Upper lobe of right lung (tissue), 1 donor: ENCODE measurements at regions not wholly inside any gene's neighbourhood (a gene's known extent, or its start where the extent isn't known, plus 50 kb on each side); places are given as distances from the start of the nearest gene placed in this dataset.
A peak's percentile ranks its signal among the peaks of the same experiment; 100 is the strongest.

ENCODE experiments used
- ATAC-seq: fragments of 200-7000 bp; cut with Tn5 transposase; one replicate; pipeline ENCODE4 v1.9.1; 2020; ENCODE audit warnings: mild to moderate bottlenecking, moderate library complexity
- DNase-seq: peaks from one replicate; pipeline ENCODE4 v3.0.0-alpha.2; 2020
- H3K27ac ChIP-seq: fragments of 200-600 bp; one replicate; pipeline ENCODE4 v1.8.0; 2022
- H3K27me3 ChIP-seq: fragments of 200-600 bp; one replicate; pipeline ENCODE4 v1.8.0; 2022; ENCODE audit warnings: mild to moderate bottlenecking
- H3K36me3 ChIP-seq: fragments of 200-600 bp; one replicate; pipeline ENCODE4 v1.8.0; 2022
- H3K4me1 ChIP-seq: fragments of 200-600 bp; one replicate; pipeline ENCODE4 v1.8.0; 2022
- H3K4me3 ChIP-seq: fragments of 200-600 bp; one replicate; pipeline ENCODE4 v1.8.0; 2022; ENCODE audit warnings: mild to moderate bottlenecking
- H3K9me3 ChIP-seq: fragments of 200-600 bp; one replicate; pipeline ENCODE4 v1.8.0; 2022
- CTCF ChIP-seq: fragments of 200-600 bp; IDR thresholded peaks from one replicate; pipeline ENCODE4 v1.8.0; 2022; ENCODE audit warnings: antibody characterized with exemption
- intact Hi-C: fragments of 100-400 bp; cut with DNase I; formaldehyde crosslinking; loops from one replicate; pipeline ENCODE4 v1.11.0; 2022
- donor health status: DM: no; HTN: yes; CAD: no; lungs with severe emphysema.

GRCh38 chr2:71747559-71747958, 294.2 kb downstream of the DYSF start:
- H3K27me3 ChIP-seq: no peaks in the 10 kb centered on the region
- H3K4me3 ChIP-seq: no peak overlapping the region
- H3K9me3 ChIP-seq: no peaks in the 10 kb centered on the region
- peaks cover 21% of the 10 kb centered on the region for H3K4me1 ChIP-seq
- H3K36me3 ChIP-seq: no peaks in the 10 kb centered on the region
- TF ChIP-seq CTCF: no peak
- intact Hi-C loops: no loop called here
- H3K27ac ChIP-seq: no peak overlapping the region
- ATAC-seq (no peak), DNase-seq (no peak)

GRCh38 chr2:71746946-71747501, 293.7 kb downstream of the DYSF start:
- ATAC-seq (peak; percentile 57), DNase-seq (no peak)
- Histone ChIP-seq H3K36me3 (no peaks in the 10 kb centered on the region), H3K4me1 (peaks cover 21% of the 10 kb centered on the region), H3K27me3 (no peaks in the 10 kb centered on the region), H3K9me3 (no peaks in the 10 kb centered on the region), H3K4me3 (no peak overlapping the region), H3K27ac (no peak overlapping the region)
- intact Hi-C loops: no loop called here
- TF ChIP-seq CTCF: no peak

- ATAC-seq: no peak
- intact Hi-C loops: no loop called here
- no peaks in the 10 kb centered on the region for H3K27me3 ChIP-seq
Observed at GRCh38 chr2:71744781-71745180, 291.4 kb downstream of the DYSF start.

GRCh38 chr2:71743995-71744675, 290.8 kb downstream of the DYSF start:
- no peak for DNase-seq
- no peak overlapping the region for H3K4me3 ChIP-seq
- ATAC-seq: no peak
- H3K9me3 ChIP-seq: no peaks in the 10 kb centered on the region
- intact Hi-C loops: no loop called here
- no peaks in the 10 kb centered on the region for H3K27me3 ChIP-seq
- peaks cover 21% of the 10 kb centered on the region for H3K4me1 ChIP-seq
- H3K36me3 ChIP-seq: no peaks in the 10 kb centered on the region
- no peak overlapping the region for H3K27ac ChIP-seq
- TF ChIP-seq CTCF: no peak

More at GRCh38 chr2:71744781-71745180, 291.4 kb downstream of the DYSF start:
- no peaks in the 10 kb centered on the region for H3K9me3 ChIP-seq
- DNase-seq: no peak
- no peaks in the 10 kb centered on the region for H3K36me3 ChIP-seq
- no peak overlapping the region for H3K27ac ChIP-seq
- no peak overlapping the region for H3K4me3 ChIP-seq
- peaks cover 21% of the 10 kb centered on the region for H3K4me1 ChIP-seq
- no peak for TF ChIP-seq CTCF

- no peak overlapping the region for H3K27ac ChIP-seq
- no peak for TF ChIP-seq CTCF
- no peaks in the 10 kb centered on the region for H3K27me3 ChIP-seq
- no peak overlapping the region for H3K4me3 ChIP-seq
- H3K36me3 ChIP-seq: no peaks in the 10 kb centered on the region
- ATAC-seq (peak; percentile 25), DNase-seq (no peak)
- intact Hi-C loops: no loop called here
- no peaks in the 10 kb centered on the region for H3K9me3 ChIP-seq
- H3K4me1 ChIP-seq: peaks cover 21% of the 10 kb centered on the region
Observed at GRCh38 chr2:71742953-71743601, 289.7 kb downstream of the DYSF start.
